Stomach (tissue), 4 donors: ENCODE measurements at regions not wholly inside any gene's neighbourhood (a gene's known extent, or its start where the extent isn't known, plus 50 kb on each side); places are given as distances from the start of the nearest gene placed in this dataset.

ENCODE experiments used
- EP300 ChIP-seq: sonication (generic); formaldehyde crosslinking; IDR thresholded peaks from one replicate; pipeline ENCODE4 v1.6.1; 2017; ENCODE audit warnings: antibody characterized with exemption
- POLR2A ChIP-seq, 4 donors: fragments of 450-650 bp; IDR thresholded peaks; one replicate each; pipeline ENCODE4 v1.6.1; 2016; ENCODE audit warnings: antibody characterized with exemption in 4 of 4, control low read depth in 2 of 4, mild to moderate bottlenecking in 1 of 4, moderate library complexity in 1 of 4
- TF ChIP-seq, protein P1 (sequence below), 7 experiments: fragments of 450-650 bp in 4 of 7; fragments of 200-600 bp in 3 of 7; sonication (generic) in 3 of 7; IDR thresholded peaks; one replicate each; pipeline ENCODE4 v1.5.1; 2016 to 2019; ENCODE audit warnings: antibody characterized with exemption in 7 of 7, control low read depth in 2 of 7, mild to moderate bottlenecking in 1 of 7

DNA sequence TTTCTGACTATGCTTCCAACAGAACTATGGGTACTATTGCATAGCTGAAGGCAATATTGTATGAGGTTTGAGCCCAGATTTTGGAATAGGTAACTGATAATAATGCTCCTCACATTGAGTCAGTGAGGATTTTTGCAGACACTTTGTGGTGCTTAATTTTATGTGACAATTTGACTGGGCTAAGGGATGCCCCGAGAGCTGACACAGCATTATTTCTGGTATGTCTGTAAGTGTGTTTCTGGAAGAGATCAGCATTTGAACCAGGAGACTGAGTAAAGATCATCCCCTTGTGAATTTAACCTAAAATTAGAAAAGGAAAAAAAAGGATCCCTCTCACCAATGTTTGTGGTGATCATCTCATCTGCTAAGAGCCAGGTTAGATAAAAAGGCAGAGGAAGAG, 404.9 kb downstream of the AEBP2 start:
- TF ChIP-seq POLR2A (IDR thresholded peaks at IDR 0.05), result no peak
- TF ChIP-seq, protein P1, sequence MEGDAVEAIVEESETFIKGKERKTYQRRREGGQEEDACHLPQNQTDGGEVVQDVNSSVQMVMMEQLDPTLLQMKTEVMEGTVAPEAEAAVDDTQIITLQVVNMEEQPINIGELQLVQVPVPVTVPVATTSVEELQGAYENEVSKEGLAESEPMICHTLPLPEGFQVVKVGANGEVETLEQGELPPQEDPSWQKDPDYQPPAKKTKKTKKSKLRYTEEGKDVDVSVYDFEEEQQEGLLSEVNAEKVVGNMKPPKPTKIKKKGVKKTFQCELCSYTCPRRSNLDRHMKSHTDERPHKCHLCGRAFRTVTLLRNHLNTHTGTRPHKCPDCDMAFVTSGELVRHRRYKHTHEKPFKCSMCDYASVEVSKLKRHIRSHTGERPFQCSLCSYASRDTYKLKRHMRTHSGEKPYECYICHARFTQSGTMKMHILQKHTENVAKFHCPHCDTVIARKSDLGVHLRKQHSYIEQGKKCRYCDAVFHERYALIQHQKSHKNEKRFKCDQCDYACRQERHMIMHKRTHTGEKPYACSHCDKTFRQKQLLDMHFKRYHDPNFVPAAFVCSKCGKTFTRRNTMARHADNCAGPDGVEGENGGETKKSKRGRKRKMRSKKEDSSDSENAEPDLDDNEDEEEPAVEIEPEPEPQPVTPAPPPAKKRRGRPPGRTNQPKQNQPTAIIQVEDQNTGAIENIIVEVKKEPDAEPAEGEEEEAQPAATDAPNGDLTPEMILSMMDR (IDR thresholded peaks at IDR 0.05), result no peak
- no peak for TF ChIP-seq EP300
